ENCODE measurements at regions not wholly inside any gene's neighbourhood (a gene's known extent, or its start where the extent isn't known, plus 50 kb on each side); places are given as distances from the start of the nearest gene placed in this dataset.

DNA sequence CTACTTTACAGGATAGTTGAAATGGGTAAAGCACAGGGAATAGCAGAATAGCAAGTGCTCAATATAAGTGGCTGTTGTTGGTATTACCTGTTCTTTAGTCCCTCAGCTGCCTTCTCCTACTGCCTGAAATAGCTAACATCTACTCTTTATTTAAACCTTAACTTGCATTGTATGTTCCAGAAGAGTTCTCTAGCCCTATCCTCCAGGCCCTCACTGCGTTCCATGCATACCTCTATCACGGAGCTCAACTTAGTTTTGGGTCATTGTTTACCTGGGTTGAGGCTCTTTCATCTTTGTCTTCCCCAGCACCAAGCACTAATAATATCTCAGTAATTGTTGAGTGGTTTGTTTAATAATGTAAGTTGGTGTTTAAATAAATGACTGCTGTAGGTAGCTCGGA lies 242.2 kb upstream of the FANCL start:
- intact Hi-C loops (cut with DNase I, micrococcal nuclease): no loop called here
- ATAC-seq (ENCODE audit: poor library complexity): no peak
- Mint-ChIP-seq H3K4me1 (ENCODE audit: low read depth) (no peaks in the 10 kb centered on the region), H3K27ac (no peak overlapping the region), H3K9me3 (no peaks in the 10 kb centered on the region), H3K27me3 (no peaks in the 10 kb centered on the region), H3K4me3 (no peak overlapping the region), H3K36me3 (ENCODE audit: low read depth) (no peaks in the 10 kb centered on the region)
- POLR2A ChIA-PET: no interaction called here
- Histone ChIP-seq H3K9me3 (ENCODE audit: control insufficient read depth in 1 of 2, insufficient read depth in 1 of 2, low read length in 2 of 2) (peaks cover 0 to 5% of the 10 kb centered on the region in 2 experiments), H3K27ac (ENCODE audit: low read depth in 1 of 2, low read length in 2 of 2) (no peak overlapping the region), H3K4me1 (ENCODE audit: insufficient read depth, low read length) (no peaks in the 10 kb centered on the region), H3K4me3 (ENCODE audit: low read length) (no peak overlapping the region), H3K27me3 (ENCODE audit: control insufficient read depth in 1 of 2, insufficient read depth in 2 of 2, low read length in 2 of 2) (no peaks in the 10 kb centered on the region), H3K36me3 (ENCODE audit: insufficient read depth, low read length) (no peaks in the 10 kb centered on the region)
- CTCF ChIA-PET: no interaction called here
- DNase-seq: no peak
- TF ChIP-seq, protein P1, sequence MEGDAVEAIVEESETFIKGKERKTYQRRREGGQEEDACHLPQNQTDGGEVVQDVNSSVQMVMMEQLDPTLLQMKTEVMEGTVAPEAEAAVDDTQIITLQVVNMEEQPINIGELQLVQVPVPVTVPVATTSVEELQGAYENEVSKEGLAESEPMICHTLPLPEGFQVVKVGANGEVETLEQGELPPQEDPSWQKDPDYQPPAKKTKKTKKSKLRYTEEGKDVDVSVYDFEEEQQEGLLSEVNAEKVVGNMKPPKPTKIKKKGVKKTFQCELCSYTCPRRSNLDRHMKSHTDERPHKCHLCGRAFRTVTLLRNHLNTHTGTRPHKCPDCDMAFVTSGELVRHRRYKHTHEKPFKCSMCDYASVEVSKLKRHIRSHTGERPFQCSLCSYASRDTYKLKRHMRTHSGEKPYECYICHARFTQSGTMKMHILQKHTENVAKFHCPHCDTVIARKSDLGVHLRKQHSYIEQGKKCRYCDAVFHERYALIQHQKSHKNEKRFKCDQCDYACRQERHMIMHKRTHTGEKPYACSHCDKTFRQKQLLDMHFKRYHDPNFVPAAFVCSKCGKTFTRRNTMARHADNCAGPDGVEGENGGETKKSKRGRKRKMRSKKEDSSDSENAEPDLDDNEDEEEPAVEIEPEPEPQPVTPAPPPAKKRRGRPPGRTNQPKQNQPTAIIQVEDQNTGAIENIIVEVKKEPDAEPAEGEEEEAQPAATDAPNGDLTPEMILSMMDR (IDR thresholded peaks at IDR 0.05): no peak

DNA sequence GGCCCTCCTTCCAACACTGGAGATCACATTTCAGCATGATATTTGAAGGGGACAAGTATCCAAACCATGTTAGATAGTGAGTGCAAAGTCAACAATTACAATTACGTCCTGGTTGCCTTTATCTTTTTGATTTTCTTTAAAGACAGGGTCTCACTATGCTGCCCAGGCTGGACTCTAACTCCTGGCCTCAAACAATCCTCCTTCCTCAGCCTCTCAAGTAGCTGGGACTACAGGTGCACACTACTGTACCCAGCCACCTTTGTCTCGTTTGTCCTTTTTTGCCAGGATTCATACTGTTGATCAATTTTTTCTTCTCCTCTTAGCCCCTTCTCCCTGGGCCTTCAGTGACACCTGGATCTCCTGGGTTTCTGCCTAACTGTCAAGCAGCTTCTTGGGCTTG lies 240.5 kb upstream of the FANCL start:
- H3K4me3 Mint-ChIP-seq: no peak overlapping the region
- Histone ChIP-seq H3K36me3 (ENCODE audit: insufficient read depth, low read length) (no peaks in the 10 kb centered on the region), H3K4me1 (ENCODE audit: insufficient read depth, low read length) (no peaks in the 10 kb centered on the region), H3K27me3 (ENCODE audit: control insufficient read depth in 1 of 2, insufficient read depth in 2 of 2, low read length in 2 of 2) (no peaks in the 10 kb centered on the region), H3K27ac (ENCODE audit: low read depth in 1 of 2, low read length in 2 of 2) (no peak overlapping the region), H3K4me3 (ENCODE audit: low read length) (no peak overlapping the region), H3K9me3 (ENCODE audit: control insufficient read depth in 1 of 2, insufficient read depth in 1 of 2, low read length in 2 of 2) (no peaks in the 10 kb centered on the region)
- no peaks in the 10 kb centered on the region for H3K36me3 Mint-ChIP-seq (ENCODE audit: low read depth)
- POLR2A ChIA-PET: no interaction called here
- no peaks in the 10 kb centered on the region for H3K9me3 Mint-ChIP-seq
- CTCF ChIA-PET: no interaction called here
- H3K4me1 Mint-ChIP-seq (ENCODE audit: low read depth): no peaks in the 10 kb centered on the region
- intact Hi-C loops (cut with DNase I, micrococcal nuclease): no loop called here
- TF ChIP-seq, protein P1 (IDR thresholded peaks at IDR 0.05): no peak
- H3K27me3 Mint-ChIP-seq: no peaks in the 10 kb centered on the region
- no peak for DNase-seq
- ATAC-seq (ENCODE audit: poor library complexity): no peak
- no peak overlapping the region for H3K27ac Mint-ChIP-seq

GRCh38 chr2:58480141-58480540 lies 239.0 kb upstream of the FANCL start:
- H3K4me1 ChIP-seq (ENCODE audit: insufficient read depth, low read length): no peaks in the 10 kb centered on the region
- intact Hi-C loops (cut with DNase I, micrococcal nuclease): no loop called here
- H3K9me3 ChIP-seq (ENCODE audit: control insufficient read depth in 1 of 2, insufficient read depth in 1 of 2, low read length in 2 of 2): no peaks in the 10 kb centered on the region
- Mint-ChIP-seq H3K27ac (no peak overlapping the region), H3K27me3 (no peaks in the 10 kb centered on the region), H3K9me3 (no peaks in the 10 kb centered on the region), H3K4me3 (no peak overlapping the region), H3K4me1 (ENCODE audit: low read depth) (no peaks in the 10 kb centered on the region), H3K36me3 (ENCODE audit: low read depth) (no peaks in the 10 kb centered on the region)
- no peaks in the 10 kb centered on the region for H3K27me3 ChIP-seq (ENCODE audit: control insufficient read depth in 1 of 2, insufficient read depth in 2 of 2, low read length in 2 of 2)
- H3K36me3 ChIP-seq (ENCODE audit: insufficient read depth, low read length): no peaks in the 10 kb centered on the region
- TF ChIP-seq, protein P1 (IDR thresholded peaks at IDR 0.05): no peak
- H3K27ac ChIP-seq (ENCODE audit: low read depth in 1 of 2, low read length in 2 of 2): no peak overlapping the region
- CTCF ChIA-PET: no interaction called here
- DNase-seq (no peak), ATAC-seq (ENCODE audit: poor library complexity) (no peak)
- no peak overlapping the region for H3K4me3 ChIP-seq (ENCODE audit: low read length)
- POLR2A ChIA-PET: no interaction called here

Data from CD4-positive, alpha-beta T cell (primary cell).